ENCODE measurements at regions not wholly inside any gene's neighbourhood (a gene's known extent, or its start where the extent isn't known, plus 50 kb on each side); places are given as distances from the start of the nearest gene placed in this dataset.

GRCh38 chr21:23694390-23694789 lies 1912.9 kb downstream of the MRPL39 start:
- no peak overlapping the region for H3K27ac ChIP-seq (ENCODE audit: low read depth, low read length)
- no peaks in the 10 kb centered on the region for H3K27me3 ChIP-seq (ENCODE audit: insufficient read depth, low read length)
- H3K18ac ChIP-seq (ENCODE audit: low read length), result no peak overlapping the region
- no peak overlapping the region for H3K4me3 ChIP-seq (ENCODE audit: low read depth, low read length)
- H3K4ac ChIP-seq (ENCODE audit: low read depth, low read length), result no peak overlapping the region
- H4K91ac ChIP-seq (ENCODE audit: low read depth, low read length), result no peak overlapping the region
- no peaks in the 10 kb centered on the region for H3K36me3 ChIP-seq (ENCODE audit: control insufficient read depth in 1 of 2, insufficient read depth in 2 of 2, low read length in 2 of 2)
- no peak overlapping the region for H4K12ac ChIP-seq (ENCODE audit: low read depth, low read length)
- H3K4me1 ChIP-seq (ENCODE audit: control insufficient read depth in 1 of 2, insufficient read depth in 2 of 2, low read length in 2 of 2), result no peaks in the 10 kb centered on the region
- no peak overlapping the region for H3K4me2 ChIP-seq (ENCODE audit: low read length)
- H3K79me1 ChIP-seq (ENCODE audit: low read length), result no peaks in the 10 kb centered on the region
- H3K14ac ChIP-seq (ENCODE audit: low read length), result no peak overlapping the region
- DNase-seq, result no peak
- H3K9me3 ChIP-seq (ENCODE audit: insufficient read depth, low read depth, low read length), result no peaks in the 10 kb centered on the region
- no peak overlapping the region for H2BK12ac ChIP-seq (ENCODE audit: low read length)
- H3K23ac ChIP-seq (ENCODE audit: low read length), result no peak overlapping the region
- H2BK5ac ChIP-seq (ENCODE audit: low read depth, low read length, poor library complexity), result no peak overlapping the region
- no peak overlapping the region for H2BK120ac ChIP-seq (ENCODE audit: insufficient read depth, low read length, poor library complexity)
- no peak overlapping the region for H2AK5ac ChIP-seq (ENCODE audit: low read length)
- no peaks in the 10 kb centered on the region for H3K79me2 ChIP-seq (ENCODE audit: control insufficient read depth, insufficient read depth, low read length, poor library complexity)
- H2AFZ ChIP-seq (ENCODE audit: insufficient read depth, low read length, poor library complexity), result no peak overlapping the region
- H4K8ac ChIP-seq (ENCODE audit: low read depth, low read length), result no peak overlapping the region
- H3K9ac ChIP-seq (ENCODE audit: low read length), result no peak overlapping the region

- Histone ChIP-seq H2BK120ac (ENCODE audit: insufficient read depth, low read length, poor library complexity) (no peak overlapping the region), H3K9me3 (ENCODE audit: insufficient read depth, low read depth, low read length) (no peaks in the 10 kb centered on the region), H3K79me1 (ENCODE audit: low read length) (no peaks in the 10 kb centered on the region), H3K27me3 (ENCODE audit: insufficient read depth, low read length) (no peaks in the 10 kb centered on the region), H3K23ac (ENCODE audit: low read length) (no peak overlapping the region), H3K14ac (ENCODE audit: low read length) (no peak overlapping the region), H3K4ac (ENCODE audit: low read depth, low read length) (no peak overlapping the region), H3K9ac (ENCODE audit: low read length) (no peak overlapping the region), H2AFZ (ENCODE audit: insufficient read depth, low read length, poor library complexity) (no peak overlapping the region), H4K12ac (ENCODE audit: low read depth, low read length) (no peak overlapping the region), H3K4me2 (ENCODE audit: low read length) (no peak overlapping the region), H3K4me1 (ENCODE audit: control insufficient read depth in 1 of 2, insufficient read depth in 2 of 2, low read length in 2 of 2) (no peaks in the 10 kb centered on the region), H3K18ac (ENCODE audit: low read length) (no peak overlapping the region), H2BK12ac (ENCODE audit: low read length) (no peak overlapping the region), H4K91ac (ENCODE audit: low read depth, low read length) (no peak overlapping the region), H3K27ac (ENCODE audit: low read depth, low read length) (no peak overlapping the region), H3K36me3 (ENCODE audit: control insufficient read depth in 1 of 2, insufficient read depth in 2 of 2, low read length in 2 of 2) (no peaks in the 10 kb centered on the region), H3K79me2 (ENCODE audit: control insufficient read depth, insufficient read depth, low read length, poor library complexity) (no peaks in the 10 kb centered on the region), H3K4me3 (ENCODE audit: low read depth, low read length) (no peak overlapping the region), H2BK5ac (ENCODE audit: low read depth, low read length, poor library complexity) (no peak overlapping the region), H4K8ac (ENCODE audit: low read depth, low read length) (no peak overlapping the region), H2AK5ac (ENCODE audit: low read length) (no peak overlapping the region)
- no CpG with 5 or more reads among the region's 3 CpGs for WGBS (ENCODE audit: extremely low coverage, insufficient coverage, insufficient read length)
- no peak for DNase-seq
Observed at GRCh38 chr21:23690316-23690715, 1917.0 kb downstream of the MRPL39 start.

GRCh38 chr21:23686737-23687523 lies 1920.4 kb downstream of the MRPL39 start:
- no peak overlapping the region for H3K4ac ChIP-seq (ENCODE audit: low read depth, low read length)
- H3K9ac ChIP-seq (ENCODE audit: low read length), result no peak overlapping the region
- no peak overlapping the region for H3K18ac ChIP-seq (ENCODE audit: low read length)
- H3K23ac ChIP-seq (ENCODE audit: low read length), result no peak overlapping the region
- H3K79me1 ChIP-seq (ENCODE audit: low read length), result no peaks in the 10 kb centered on the region
- no peak for DNase-seq
- H4K8ac ChIP-seq (ENCODE audit: low read depth, low read length), result no peak overlapping the region
- no peak overlapping the region for H3K4me2 ChIP-seq (ENCODE audit: low read length)
- no peak overlapping the region for H2AK5ac ChIP-seq (ENCODE audit: low read length)
- H4K91ac ChIP-seq (ENCODE audit: low read depth, low read length), result no peak overlapping the region
- WGBS (ENCODE audit: extremely low coverage, insufficient coverage, insufficient read length), result no CpG with 5 or more reads among the region's 3 CpGs
- H2BK12ac ChIP-seq (ENCODE audit: low read length), result no peak overlapping the region
- H3K79me2 ChIP-seq (ENCODE audit: control insufficient read depth, insufficient read depth, low read length, poor library complexity), result no peaks in the 10 kb centered on the region
- H2BK120ac ChIP-seq (ENCODE audit: insufficient read depth, low read length, poor library complexity), result no peak overlapping the region
- no peak overlapping the region for H4K12ac ChIP-seq (ENCODE audit: low read depth, low read length)
- H3K14ac ChIP-seq (ENCODE audit: low read length), result no peak overlapping the region
- H3K27ac ChIP-seq (ENCODE audit: low read depth, low read length), result no peak overlapping the region
- H2BK5ac ChIP-seq (ENCODE audit: low read depth, low read length, poor library complexity), result no peak overlapping the region
- no peaks in the 10 kb centered on the region for H3K4me1 ChIP-seq (ENCODE audit: control insufficient read depth in 1 of 2, insufficient read depth in 2 of 2, low read length in 2 of 2)
- no peak overlapping the region for H2AFZ ChIP-seq (ENCODE audit: insufficient read depth, low read length, poor library complexity)
- no peak overlapping the region for H3K4me3 ChIP-seq (ENCODE audit: low read depth, low read length)
- H3K27me3 ChIP-seq (ENCODE audit: insufficient read depth, low read length), result no peaks in the 10 kb centered on the region
- H3K36me3 ChIP-seq (ENCODE audit: control insufficient read depth in 1 of 2, insufficient read depth in 2 of 2, low read length in 2 of 2), result no peaks in the 10 kb centered on the region
- H3K9me3 ChIP-seq (ENCODE audit: insufficient read depth, low read depth, low read length), result no peaks in the 10 kb centered on the region

GRCh38 chr21:23684431-23684830 lies 1922.8 kb downstream of the MRPL39 start:
- Histone ChIP-seq H3K4me1 (ENCODE audit: control insufficient read depth in 1 of 2, insufficient read depth in 2 of 2, low read length in 2 of 2) (no peaks in the 10 kb centered on the region), H4K12ac (ENCODE audit: low read depth, low read length) (no peak overlapping the region), H3K4ac (ENCODE audit: low read depth, low read length) (no peak overlapping the region), H2BK120ac (ENCODE audit: insufficient read depth, low read length, poor library complexity) (no peak overlapping the region), H3K79me1 (ENCODE audit: low read length) (no peaks in the 10 kb centered on the region), H3K9me3 (ENCODE audit: insufficient read depth, low read depth, low read length) (no peaks in the 10 kb centered on the region), H2AK5ac (ENCODE audit: low read length) (no peak overlapping the region), H4K91ac (ENCODE audit: low read depth, low read length) (no peak overlapping the region), H3K9ac (ENCODE audit: low read length) (no peak overlapping the region), H3K79me2 (ENCODE audit: control insufficient read depth, insufficient read depth, low read length, poor library complexity) (no peaks in the 10 kb centered on the region), H4K8ac (ENCODE audit: low read depth, low read length) (no peak overlapping the region), H2AFZ (ENCODE audit: insufficient read depth, low read length, poor library complexity) (no peak overlapping the region), H3K4me2 (ENCODE audit: low read length) (no peak overlapping the region), H2BK5ac (ENCODE audit: low read depth, low read length, poor library complexity) (no peak overlapping the region), H3K27me3 (ENCODE audit: insufficient read depth, low read length) (no peaks in the 10 kb centered on the region), H3K36me3 (ENCODE audit: control insufficient read depth in 1 of 2, insufficient read depth in 2 of 2, low read length in 2 of 2) (no peaks in the 10 kb centered on the region), H3K14ac (ENCODE audit: low read length) (no peak overlapping the region), H3K23ac (ENCODE audit: low read length) (no peak overlapping the region), H3K27ac (ENCODE audit: low read depth, low read length) (no peak overlapping the region), H3K4me3 (ENCODE audit: low read depth, low read length) (no peak overlapping the region), H2BK12ac (ENCODE audit: low read length) (no peak overlapping the region), H3K18ac (ENCODE audit: low read length) (no peak overlapping the region)
- no peak for DNase-seq
- WGBS (ENCODE audit: extremely low coverage, insufficient coverage, insufficient read length), result no CpG with 5 or more reads among the region's 2 CpGs
